HepG2 (cell line): ENCODE measurements at regions not wholly inside any gene's neighbourhood (a gene's known extent, or its start where the extent isn't known, plus 50 kb on each side); places are given as distances from the start of the nearest gene placed in this dataset.

ENCODE experiments used
- ARHGAP35 ChIP-seq: sonication (generic); formaldehyde crosslinking; IDR thresholded peaks from 2 replicates; pipeline ENCODE4 v1.9.0; 2022; ENCODE audit warnings: mild to moderate bottlenecking, inconsistent platforms, moderate library complexity, missing genetic modification reagents, borderline replicate concordance
- CHD2 ChIP-seq: IDR thresholded peaks from 2 replicates; pipeline ENCODE4 v1.6.1; 2011; ENCODE audit warnings: low read depth, low read length, improper control_type of control experiment
- CHD4 ChIP-seq: fragments of 200-600 bp; sonication (generic); IDR thresholded peaks from 2 replicates; pipeline ENCODE4 v1.7.0; 2017; ENCODE audit warnings: mild to moderate bottlenecking, low read length, borderline replicate concordance
- DR1 ChIP-seq: sonication (generic); formaldehyde crosslinking; IDR thresholded peaks from 2 replicates; pipeline ENCODE4 v1.8.0; 2021; ENCODE audit warnings: mild to moderate bottlenecking, missing genetic modification reagents, inconsistent platforms
- FOSL1 ChIP-seq: sonication (generic); formaldehyde crosslinking; IDR thresholded peaks from 2 replicates; pipeline ENCODE4 v1.9.0; 2021; ENCODE audit warnings: missing genetic modification reagents, borderline replicate concordance
- HIVEP1 ChIP-seq: sonication (generic); formaldehyde crosslinking; IDR thresholded peaks from 2 replicates; pipeline ENCODE4 v1.4.0; 2020; ENCODE audit warnings: mild to moderate bottlenecking, missing genetic modification reagents
- HNRNPK ChIP-seq: fragments of 200-400 bp; formaldehyde crosslinking; IDR thresholded peaks from 2 replicates; pipeline ENCODE4 v1.6.1; 2018; ENCODE audit warnings: low read length, low read depth, moderate library complexity, mild to moderate bottlenecking; ENCODE audit not compliant: poor library complexity, severe bottlenecking
- HOMEZ ChIP-seq: IDR thresholded peaks from 2 replicates; pipeline ENCODE4 v1.6.1; 2016; ENCODE audit warnings: low read depth
- KIAA2018 ChIP-seq: sonication (generic); formaldehyde crosslinking; IDR thresholded peaks from 2 replicates; pipeline ENCODE4 v1.5.0; 2020; ENCODE audit warnings: mild to moderate bottlenecking, missing genetic modification reagents, borderline replicate concordance
- NCOA1 ChIP-seq: sonication (generic); formaldehyde crosslinking; IDR thresholded peaks from 2 replicates; pipeline ENCODE4 v1.9.0; 2021; ENCODE audit warnings: missing genetic modification reagents
- PCBP1 ChIP-seq: fragments of 200-400 bp; formaldehyde crosslinking; IDR thresholded peaks from 2 replicates; pipeline ENCODE4 v1.6.1; 2017; ENCODE audit warnings: mild to moderate bottlenecking, low read depth, low read length, borderline replicate concordance
- SAFB2 ChIP-seq: sonication (generic); formaldehyde crosslinking; IDR thresholded peaks from 2 replicates; pipeline ENCODE4 v1.5.1; 2020; ENCODE audit warnings: missing genetic modification reagents, low read depth, mild to moderate bottlenecking, borderline replicate concordance
- ZBTB4 ChIP-seq: sonication (generic); formaldehyde crosslinking; IDR thresholded peaks from 2 replicates; pipeline ENCODE4 v1.4.0; 2020; ENCODE audit warnings: missing genetic modification reagents, mild to moderate bottlenecking, borderline replicate concordance

GRCh38 chr20:24765316-24766142, 183.5 kb upstream of the CST7 start (continued):
- TF ChIP-seq HOMEZ (CRISPR knock-in tag) = no peak
- no peak for TF ChIP-seq HNRNPK
- TF ChIP-seq CHD4 = no peak
- TF ChIP-seq CHD2 = no peak
- no peak for TF ChIP-seq PCBP1
- TF ChIP-seq FOSL1 (CRISPR knock-in tag) = no peak
- no peak for TF ChIP-seq ARHGAP35 (CRISPR knock-in tag)
- TF ChIP-seq KIAA2018 = no peak
- no peak for TF ChIP-seq SAFB2
- TF ChIP-seq DR1 (CRISPR knock-in tag) = no peak
- TF ChIP-seq HIVEP1 (CRISPR knock-in tag) = no peak
- no peak for TF ChIP-seq ZBTB4 (CRISPR knock-in tag)
- TF ChIP-seq NCOA1 = no peak
